K562 (cell line): ENCODE measurements at regions not wholly inside any gene's neighbourhood (a gene's known extent, or its start where the extent isn't known, plus 50 kb on each side); places are given as distances from the start of the nearest gene placed in this dataset.

Source experiments
- MEF2A ChIP-seq: IDR thresholded peaks from 2 replicates; pipeline ENCODE4 v1.6.1; 2011; ENCODE audit warnings: low read depth, mild to moderate bottlenecking, low read length, moderate library complexity; ENCODE audit not compliant: control insufficient read depth
- TF ChIP-seq, protein P1 (sequence below), 3 experiments: IDR thresholded peaks in 2 of 3; conservative IDR thresholded peaks in 1 of 3; 2 replicates each; pipeline ENCODE4 v1.5.1; 2011 to 2012; ENCODE audit warnings: low read length in 3 of 3, mild to moderate bottlenecking in 3 of 3, control low read depth in 2 of 3, improper control_type of control experiment in 1 of 3, inconsistent platforms in 1 of 3, low read depth in 1 of 3, mixed read lengths in 1 of 3, moderate library complexity in 1 of 3; ENCODE audit not compliant: insufficient read depth in 2 of 3

DNA sequence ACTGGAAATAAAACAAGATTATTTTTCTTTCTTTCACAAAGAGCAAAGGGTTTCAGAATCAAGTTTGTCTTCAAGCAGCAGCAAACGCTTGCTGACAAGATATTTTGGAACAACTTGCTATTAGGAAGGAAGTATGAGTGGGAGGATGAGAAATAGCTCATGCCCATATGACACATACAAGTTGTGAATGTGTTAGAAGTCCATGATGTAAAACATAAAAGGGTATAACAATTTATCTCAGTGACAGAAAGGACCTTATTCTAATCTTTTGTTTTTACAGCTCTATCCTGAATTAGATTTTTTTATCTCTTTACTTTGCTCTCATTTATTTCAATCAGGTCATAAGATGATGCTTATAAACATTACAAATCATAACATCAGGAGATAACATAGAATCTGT is 516.6 kb upstream of the MEF2C start:
- no peak for TF ChIP-seq MEF2A
- TF ChIP-seq, protein P1, sequence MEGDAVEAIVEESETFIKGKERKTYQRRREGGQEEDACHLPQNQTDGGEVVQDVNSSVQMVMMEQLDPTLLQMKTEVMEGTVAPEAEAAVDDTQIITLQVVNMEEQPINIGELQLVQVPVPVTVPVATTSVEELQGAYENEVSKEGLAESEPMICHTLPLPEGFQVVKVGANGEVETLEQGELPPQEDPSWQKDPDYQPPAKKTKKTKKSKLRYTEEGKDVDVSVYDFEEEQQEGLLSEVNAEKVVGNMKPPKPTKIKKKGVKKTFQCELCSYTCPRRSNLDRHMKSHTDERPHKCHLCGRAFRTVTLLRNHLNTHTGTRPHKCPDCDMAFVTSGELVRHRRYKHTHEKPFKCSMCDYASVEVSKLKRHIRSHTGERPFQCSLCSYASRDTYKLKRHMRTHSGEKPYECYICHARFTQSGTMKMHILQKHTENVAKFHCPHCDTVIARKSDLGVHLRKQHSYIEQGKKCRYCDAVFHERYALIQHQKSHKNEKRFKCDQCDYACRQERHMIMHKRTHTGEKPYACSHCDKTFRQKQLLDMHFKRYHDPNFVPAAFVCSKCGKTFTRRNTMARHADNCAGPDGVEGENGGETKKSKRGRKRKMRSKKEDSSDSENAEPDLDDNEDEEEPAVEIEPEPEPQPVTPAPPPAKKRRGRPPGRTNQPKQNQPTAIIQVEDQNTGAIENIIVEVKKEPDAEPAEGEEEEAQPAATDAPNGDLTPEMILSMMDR (IDR thresholded peaks at IDR 0.05 in 2 of 3, conservative IDR thresholded peaks at IDR 0.05 in 1 of 3; ENCODE audit: insufficient read depth in 2 of 3, low read depth in 1 of 3, low read length in 3 of 3) = no peak
